ENCODE measurements at regions not wholly inside any gene's neighbourhood (a gene's known extent, or its start where the extent isn't known, plus 50 kb on each side); places are given as distances from the start of the nearest gene placed in this dataset.
A peak's percentile ranks its signal among the peaks of the same experiment; 100 is the strongest.

DNA sequence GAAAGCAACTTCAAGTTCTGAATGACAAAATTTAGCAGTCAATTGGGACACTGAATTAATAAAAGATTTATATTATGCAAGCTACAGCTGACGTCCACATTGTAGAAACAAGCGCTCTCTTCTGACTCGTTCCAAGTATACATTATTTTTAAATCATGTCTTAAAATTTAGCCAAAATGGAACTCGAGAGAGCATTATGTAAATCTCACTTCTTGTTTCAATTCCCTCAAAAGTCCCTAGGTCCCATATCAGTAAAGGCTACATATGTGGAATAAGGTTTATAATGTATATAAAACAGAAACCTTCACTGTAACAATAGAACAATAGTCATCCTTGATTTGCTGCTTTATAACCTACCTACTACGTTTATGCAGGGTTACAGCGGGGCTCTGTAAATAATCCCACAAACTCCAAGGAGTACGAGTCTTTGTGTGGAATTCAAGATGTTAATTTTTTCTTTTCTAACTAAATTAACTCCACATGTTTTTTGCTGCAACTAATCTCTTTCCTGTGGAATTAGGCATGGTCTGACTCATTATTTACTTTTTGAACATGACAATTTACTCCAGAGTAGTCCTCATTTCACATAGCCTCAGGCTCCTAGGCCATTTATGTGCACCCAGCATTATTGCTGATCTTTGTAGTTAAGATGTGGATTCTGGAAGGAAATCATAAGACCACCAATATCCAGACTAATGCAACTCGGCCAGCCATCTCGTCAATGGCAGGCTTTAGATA is 785.1 kb downstream of the LTN1 start:
- peaks cover 84% of the 10 kb centered on the region for H3K27me3 ChIP-seq (ENCODE audit: insufficient read depth, low read depth, severe bottlenecking)
- DNase-seq = no peak
- no peaks in the 10 kb centered on the region for H3K36me3 ChIP-seq
- no peaks in the 10 kb centered on the region for H3K9me3 ChIP-seq (ENCODE audit: severe bottlenecking)
- no peak overlapping the region for H3K27ac ChIP-seq
- no peak overlapping the region for H3K4me3 ChIP-seq (ENCODE audit: low read depth, low read length)
- TF ChIP-seq, protein P1, sequence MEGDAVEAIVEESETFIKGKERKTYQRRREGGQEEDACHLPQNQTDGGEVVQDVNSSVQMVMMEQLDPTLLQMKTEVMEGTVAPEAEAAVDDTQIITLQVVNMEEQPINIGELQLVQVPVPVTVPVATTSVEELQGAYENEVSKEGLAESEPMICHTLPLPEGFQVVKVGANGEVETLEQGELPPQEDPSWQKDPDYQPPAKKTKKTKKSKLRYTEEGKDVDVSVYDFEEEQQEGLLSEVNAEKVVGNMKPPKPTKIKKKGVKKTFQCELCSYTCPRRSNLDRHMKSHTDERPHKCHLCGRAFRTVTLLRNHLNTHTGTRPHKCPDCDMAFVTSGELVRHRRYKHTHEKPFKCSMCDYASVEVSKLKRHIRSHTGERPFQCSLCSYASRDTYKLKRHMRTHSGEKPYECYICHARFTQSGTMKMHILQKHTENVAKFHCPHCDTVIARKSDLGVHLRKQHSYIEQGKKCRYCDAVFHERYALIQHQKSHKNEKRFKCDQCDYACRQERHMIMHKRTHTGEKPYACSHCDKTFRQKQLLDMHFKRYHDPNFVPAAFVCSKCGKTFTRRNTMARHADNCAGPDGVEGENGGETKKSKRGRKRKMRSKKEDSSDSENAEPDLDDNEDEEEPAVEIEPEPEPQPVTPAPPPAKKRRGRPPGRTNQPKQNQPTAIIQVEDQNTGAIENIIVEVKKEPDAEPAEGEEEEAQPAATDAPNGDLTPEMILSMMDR (IDR thresholded peaks at IDR 0.05; ENCODE audit: low read depth, low read length) = no peak

DNA sequence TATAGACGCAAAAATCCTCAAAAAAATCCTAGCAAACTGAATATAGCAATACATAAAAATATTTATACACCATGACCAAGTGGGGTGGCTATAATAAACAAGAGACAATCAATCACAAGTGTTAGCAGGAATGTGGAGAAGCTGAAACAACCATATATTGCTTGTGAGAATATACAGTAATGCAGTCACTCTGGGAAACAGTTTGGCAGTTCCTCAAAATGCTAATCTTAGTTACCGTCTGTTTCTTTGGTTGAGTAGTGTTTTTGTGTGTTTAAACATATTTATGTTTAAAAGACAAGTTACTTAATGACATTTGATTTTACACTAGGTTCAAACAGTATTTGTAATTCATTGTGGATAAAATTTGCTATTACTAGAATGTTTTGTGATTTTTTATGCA is 792.0 kb downstream of the LTN1 start:
- TF ChIP-seq, protein P1 (IDR thresholded peaks at IDR 0.05; ENCODE audit: low read depth, low read length) = no peak
- Histone ChIP-seq H3K4me3 (ENCODE audit: low read depth, low read length) (no peak overlapping the region), H3K27ac (no peak overlapping the region), H3K36me3 (no peaks in the 10 kb centered on the region), H3K9me3 (ENCODE audit: severe bottlenecking) (no peaks in the 10 kb centered on the region), H3K27me3 (ENCODE audit: insufficient read depth, low read depth, severe bottlenecking) (peaks cover 48% of the 10 kb centered on the region)
- no peak for DNase-seq

DNA sequence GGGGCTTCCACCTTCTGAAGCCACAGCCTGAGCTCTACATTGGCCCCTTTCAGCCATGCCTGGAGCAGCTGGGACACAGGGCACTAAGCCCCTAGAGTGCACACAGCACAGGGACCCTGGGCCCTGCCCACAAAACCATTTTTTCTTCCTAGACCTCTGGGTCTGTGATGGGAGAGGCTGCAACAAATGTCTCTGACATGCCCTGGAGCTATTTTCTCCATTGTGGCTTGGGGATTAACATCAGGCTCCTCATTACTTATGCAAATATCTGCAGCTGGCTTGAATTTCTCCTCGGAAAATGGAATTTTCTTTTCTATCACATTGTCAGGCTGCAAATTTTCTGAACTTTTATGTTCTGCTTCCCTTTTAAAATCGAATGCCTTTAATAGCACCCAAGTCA is 795.7 kb downstream of the LTN1 start:
- no peak overlapping the region for H3K4me3 ChIP-seq (ENCODE audit: low read depth, low read length)
- H3K27me3 ChIP-seq (ENCODE audit: insufficient read depth, low read depth, severe bottlenecking) = peaks cover 35% of the 10 kb centered on the region
- TF ChIP-seq, protein P1 (IDR thresholded peaks at IDR 0.05; ENCODE audit: low read depth, low read length) = no peak
- H3K36me3 ChIP-seq = no peaks in the 10 kb centered on the region
- DNase-seq = no peak
- H3K27ac ChIP-seq = no peak overlapping the region
- H3K9me3 ChIP-seq (ENCODE audit: severe bottlenecking) = peaks cover 3% of the 10 kb centered on the region

DNA sequence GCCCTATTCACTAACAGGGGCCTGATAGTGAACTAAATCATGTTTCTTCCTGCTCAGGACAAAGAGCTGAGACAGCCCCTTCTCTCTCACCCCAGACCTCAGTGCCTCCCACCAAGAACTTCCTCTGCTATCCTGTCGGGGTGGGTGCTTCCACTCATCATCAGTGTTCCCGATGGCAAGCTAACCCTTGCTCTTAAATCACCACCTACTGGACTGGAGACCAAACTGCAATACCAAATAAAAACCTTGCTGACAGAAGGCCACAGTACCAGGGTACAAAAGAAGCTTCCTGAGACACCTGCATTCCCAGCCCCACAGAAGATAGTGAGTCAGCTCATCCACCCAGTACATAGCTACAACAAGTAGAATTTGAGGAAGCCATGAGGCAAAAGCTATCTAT is 799.5 kb downstream of the LTN1 start:
- Histone ChIP-seq H3K36me3 (no peaks in the 10 kb centered on the region), H3K27me3 (ENCODE audit: insufficient read depth, low read depth, severe bottlenecking) (peaks cover 34% of the 10 kb centered on the region), H3K27ac (no peak overlapping the region), H3K4me3 (ENCODE audit: low read depth, low read length) (no peak overlapping the region), H3K9me3 (ENCODE audit: severe bottlenecking) (peaks cover 3% of the 10 kb centered on the region)
- no peak for DNase-seq
- TF ChIP-seq, protein P1 (IDR thresholded peaks at IDR 0.05; ENCODE audit: low read depth, low read length) = peak; percentile 29

DNA sequence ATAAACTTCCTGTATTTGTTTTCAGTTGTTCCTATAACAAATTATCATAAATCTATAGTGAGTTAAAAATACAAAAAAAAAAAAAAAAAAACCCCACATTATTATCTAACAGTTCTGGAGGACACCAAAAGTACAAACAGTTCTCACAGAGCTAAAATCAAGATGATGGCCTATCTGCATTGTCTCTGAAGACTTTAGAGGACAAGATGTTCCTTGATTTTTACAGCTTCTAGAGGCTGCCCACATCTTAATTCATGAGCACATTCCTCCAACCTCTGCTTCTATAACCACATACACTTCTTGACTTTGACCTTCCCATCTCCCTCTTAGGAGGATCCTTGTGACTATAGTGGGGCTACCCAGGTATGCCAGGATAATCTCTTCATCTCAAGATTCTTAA is 806.1 kb downstream of the LTN1 start:
- no peak overlapping the region for H3K27ac ChIP-seq
- H3K27me3 ChIP-seq (ENCODE audit: insufficient read depth, low read depth, severe bottlenecking) = peaks cover 5% of the 10 kb centered on the region
- H3K9me3 ChIP-seq (ENCODE audit: severe bottlenecking) = peaks cover 5% of the 10 kb centered on the region
- no peak for DNase-seq
- TF ChIP-seq, protein P1 (IDR thresholded peaks at IDR 0.05; ENCODE audit: low read depth, low read length) = no peak
- H3K36me3 ChIP-seq = no peaks in the 10 kb centered on the region
- H3K4me3 ChIP-seq (ENCODE audit: low read depth, low read length) = no peak overlapping the region

DNA sequence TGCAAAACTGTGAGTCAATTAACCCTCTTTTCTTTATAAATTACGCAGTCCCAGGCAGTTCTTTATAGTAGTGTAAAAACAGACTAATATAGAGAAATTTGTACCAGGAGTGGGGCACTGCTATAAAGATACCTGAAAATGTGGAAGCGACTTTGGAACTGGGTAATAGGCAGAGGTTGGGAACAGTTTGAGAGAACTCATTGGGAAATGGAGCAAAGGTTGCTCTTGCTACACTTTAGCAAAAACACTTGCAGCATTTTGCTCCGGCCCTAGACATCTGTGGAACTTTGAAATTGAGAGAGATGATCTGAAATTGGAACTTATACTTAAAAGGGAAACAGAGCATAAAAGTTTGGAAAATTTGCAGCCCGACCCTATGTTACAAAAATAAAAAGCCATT is 810.9 kb downstream of the LTN1 start:
- peaks cover 5% of the 10 kb centered on the region for H3K9me3 ChIP-seq (ENCODE audit: severe bottlenecking)

More for the DNA sequence above, 810.9 kb downstream of the LTN1 start:
- Histone ChIP-seq H3K27ac (no peak overlapping the region), H3K27me3 (ENCODE audit: insufficient read depth, low read depth, severe bottlenecking) (peaks cover 2% of the 10 kb centered on the region), H3K4me3 (ENCODE audit: low read depth, low read length) (no peak overlapping the region), H3K36me3 (no peaks in the 10 kb centered on the region)
- TF ChIP-seq, protein P1 (IDR thresholded peaks at IDR 0.05; ENCODE audit: low read depth, low read length) = no peak
- DNase-seq = no peak
